Neural progenitor cell (in vitro differentiated cells): ENCODE measurements at regions not wholly inside any gene's neighbourhood (a gene's known extent, or its start where the extent isn't known, plus 50 kb on each side); places are given as distances from the start of the nearest gene placed in this dataset.

Source experiments
- DNase-seq: peaks from one replicate; pipeline ENCODE4 v3.0.0-alpha.2; 2016; ENCODE audit warnings: low spot score
- H2AFZ ChIP-seq: fragments of 200-600 bp; sonication (generic); replicated peaks from 2 replicates; pipeline ENCODE4 v1.6.1; 2016; ENCODE audit warnings: antibody characterized with exemption
- H3F3A ChIP-seq: fragments of 200-600 bp; sonication (generic); 2 replicates; pipeline ENCODE4 v1.6.1; 2016; ENCODE audit warnings: antibody characterized with exemption, low read depth
- H3K27ac ChIP-seq: fragments of 200-600 bp; sonication (generic); 2 replicates; pipeline ENCODE4 v1.5.1; 2016; ENCODE audit warnings: mild to moderate bottlenecking
- H3K27me3 ChIP-seq: fragments of 200-600 bp; sonication (generic); 2 replicates; pipeline ENCODE4 v1.6.1; 2016; ENCODE audit warnings: mild to moderate bottlenecking, moderate library complexity
- H3K36me3 ChIP-seq: fragments of 200-600 bp; sonication (generic); 2 replicates; pipeline ENCODE4 v1.5.1; 2016
- H3K4me1 ChIP-seq: fragments of 200-600 bp; sonication (generic); 2 replicates; pipeline ENCODE4 v1.6.1; 2016; ENCODE audit warnings: mixed run types
- H3K4me2 ChIP-seq: fragments of 200-600 bp; sonication (generic); 2 replicates; pipeline ENCODE4 v1.6.1; 2016
- H3K4me3 ChIP-seq: fragments of 200-600 bp; sonication (generic); 2 replicates; pipeline ENCODE4 v1.5.1; 2016
- H3K79me2 ChIP-seq: fragments of 200-600 bp; sonication (generic); 2 replicates; pipeline ENCODE4 v1.6.1; 2016; ENCODE audit warnings: low read depth
- H3K9ac ChIP-seq: fragments of 200-600 bp; sonication (generic); 2 replicates; pipeline ENCODE4 v1.6.1; 2016
- H3K9me3 ChIP-seq: fragments of 200-600 bp; sonication (generic); 2 replicates; pipeline ENCODE4 v1.5.1; 2016; ENCODE audit warnings: low read depth
- H4K20me1 ChIP-seq: fragments of 200-600 bp; sonication (generic); 2 replicates; pipeline ENCODE4 v1.6.1; 2016; ENCODE audit warnings: low read depth
- H3K27ac Mint-ChIP-seq: 3 replicates; pipeline ENCODE4 v1.8.0; 2021; ENCODE audit warnings: mixed read lengths
- H3K27me3 Mint-ChIP-seq: 2 replicates; pipeline ENCODE4 v1.8.0; 2022; ENCODE audit warnings: low read depth, mild to moderate bottlenecking, inconsistent platforms, moderate library complexity, mixed read lengths; ENCODE audit not compliant: insufficient read depth
- H3K36me3 Mint-ChIP-seq: 3 replicates; pipeline ENCODE4 v1.8.0; 2021; ENCODE audit warnings: mixed read lengths
- H3K4me1 Mint-ChIP-seq: 3 replicates; pipeline ENCODE4 v1.8.0; 2021; ENCODE audit warnings: mixed read lengths
- H3K4me3 Mint-ChIP-seq: 3 replicates; pipeline ENCODE4 v1.8.0; 2021; ENCODE audit warnings: mild to moderate bottlenecking, moderate library complexity, mixed read lengths
- H3K9me3 Mint-ChIP-seq: 3 replicates; pipeline ENCODE4 v1.8.0; 2020; ENCODE audit warnings: mixed read lengths
- CTCF ChIP-seq: fragments of 200-600 bp; sonication (generic); IDR thresholded peaks from 2 replicates; pipeline ENCODE4 v1.5.1; 2017; ENCODE audit warnings: antibody characterized with exemption, mild to moderate bottlenecking
- EZH2 ChIP-seq: fragments of 200-600 bp; sonication (generic); IDR thresholded peaks from 2 replicates; pipeline ENCODE4 v1.6.1; 2017; ENCODE audit warnings: antibody characterized with exemption, mild to moderate bottlenecking, moderate library complexity
- EZH2phosphoT487 ChIP-seq: fragments of 200-600 bp; sonication (generic); IDR thresholded peaks from 2 replicates; pipeline ENCODE4 v1.6.1; 2017; ENCODE audit warnings: antibody characterized with exemption

GRCh38 chr20:51985013-51985415 is 182.7 kb upstream of the SALL4 start:
- H3F3A ChIP-seq: no peaks in the 10 kb centered on the region
- no peaks in the 10 kb centered on the region for H3K27me3 Mint-ChIP-seq
- H3K27me3 ChIP-seq: no peaks in the 10 kb centered on the region
- H4K20me1 ChIP-seq: no peaks in the 10 kb centered on the region
- H3K4me3 ChIP-seq: no peak overlapping the region
- H3K9me3 ChIP-seq: no peaks in the 10 kb centered on the region
- TF ChIP-seq CTCF (no peak), EZH2 (no peak), EZH2phosphoT487 (no peak)
- no peaks in the 10 kb centered on the region for H3K4me1 ChIP-seq
- H3K79me2 ChIP-seq: no peaks in the 10 kb centered on the region
- no peak overlapping the region for H3K9ac ChIP-seq
- no peak overlapping the region for H3K4me3 Mint-ChIP-seq
- peaks cover 2% of the 10 kb centered on the region for H3K9me3 Mint-ChIP-seq
- peak overlapping the region; percentile 93 for H3K27ac Mint-ChIP-seq
- H3K4me1 Mint-ChIP-seq: peaks cover 12% of the 10 kb centered on the region
- no peak overlapping the region for H3K4me2 ChIP-seq
- no peaks in the 10 kb centered on the region for H3K36me3 ChIP-seq
- H2AFZ ChIP-seq: no peak overlapping the region
- no peaks in the 10 kb centered on the region for H3K36me3 Mint-ChIP-seq
- no peak for DNase-seq
- H3K27ac ChIP-seq: no peak overlapping the region

- no peaks in the 10 kb centered on the region for H3K27me3 Mint-ChIP-seq
- H3K4me1 Mint-ChIP-seq: peaks cover 11% of the 10 kb centered on the region
- peaks cover 5% of the 10 kb centered on the region for H3K36me3 Mint-ChIP-seq
- Histone ChIP-seq H3K4me1 (no peaks in the 10 kb centered on the region), H3K36me3 (no peaks in the 10 kb centered on the region), H3K27me3 (no peaks in the 10 kb centered on the region), H4K20me1 (no peaks in the 10 kb centered on the region), H3K4me3 (no peak overlapping the region), H3K9ac (no peak overlapping the region), H2AFZ (no peak overlapping the region), H3K27ac (no peak overlapping the region), H3K79me2 (no peaks in the 10 kb centered on the region), H3K4me2 (no peak overlapping the region), H3F3A (no peaks in the 10 kb centered on the region), H3K9me3 (no peaks in the 10 kb centered on the region)
- no peak for DNase-seq
- H3K4me3 Mint-ChIP-seq: no peak overlapping the region
- H3K27ac Mint-ChIP-seq: no peak overlapping the region
- TF ChIP-seq EZH2 (no peak), CTCF (no peak), EZH2phosphoT487 (no peak)
- peaks cover 13% of the 10 kb centered on the region for H3K9me3 Mint-ChIP-seq
Measured at GRCh38 chr20:51980277-51980676, 178.0 kb upstream of the SALL4 start.

GRCh38 chr20:51979226-51979625 is 176.9 kb upstream of the SALL4 start:
- DNase-seq: no peak
- no peak overlapping the region for H3K27ac ChIP-seq
- no peaks in the 10 kb centered on the region for H4K20me1 ChIP-seq
- H3K9me3 ChIP-seq: no peaks in the 10 kb centered on the region
- no peak for TF ChIP-seq CTCF
- TF ChIP-seq EZH2: no peak
- no peak for TF ChIP-seq EZH2phosphoT487
- H3F3A ChIP-seq: no peaks in the 10 kb centered on the region
- H3K36me3 ChIP-seq: no peaks in the 10 kb centered on the region
- H3K79me2 ChIP-seq: no peaks in the 10 kb centered on the region
- no peaks in the 10 kb centered on the region for H3K4me1 ChIP-seq
- H3K9me3 Mint-ChIP-seq: peaks cover 13% of the 10 kb centered on the region
- H3K27me3 ChIP-seq: no peaks in the 10 kb centered on the region
- H3K9ac ChIP-seq: no peak overlapping the region
- no peaks in the 10 kb centered on the region for H3K27me3 Mint-ChIP-seq
- H3K4me3 ChIP-seq: no peak overlapping the region
- peak overlapping the region; percentile 58 for H3K27ac Mint-ChIP-seq
- no peak overlapping the region for H3K4me3 Mint-ChIP-seq
- peaks cover 5% of the 10 kb centered on the region for H3K4me1 Mint-ChIP-seq
- H3K4me2 ChIP-seq: no peak overlapping the region
- no peak overlapping the region for H2AFZ ChIP-seq
- peaks cover 5% of the 10 kb centered on the region for H3K36me3 Mint-ChIP-seq
